LNCAP (cell line): ENCODE measurements at regions not wholly inside any gene's neighbourhood (a gene's known extent, or its start where the extent isn't known, plus 50 kb on each side); places are given as distances from the start of the nearest gene placed in this dataset.

ENCODE experiments used
- CTCF ChIP-seq: fragments of 450-650 bp; IDR thresholded peaks from 2 replicates; pipeline ENCODE4 v1.5.1; 2017; ENCODE audit warnings: mild to moderate bottlenecking

GRCh38 chr7:10245406-10245805 lies 728.3 kb upstream of the PHF14 start:
- TF ChIP-seq CTCF: no peak

GRCh38 chr7:10257438-10257837 lies 716.2 kb upstream of the PHF14 start:
- TF ChIP-seq CTCF: no peak

- TF ChIP-seq CTCF: no peak
Observed at GRCh38 chr7:10266976-10267375, 706.7 kb upstream of the PHF14 start.

GRCh38 chr7:10268034-10268433 lies 705.6 kb upstream of the PHF14 start:
- no peak for TF ChIP-seq CTCF

- no peak for TF ChIP-seq CTCF
Observed at GRCh38 chr7:10282909-10283308, 690.8 kb upstream of the PHF14 start.

GRCh38 chr7:10284001-10284400 lies 689.7 kb upstream of the PHF14 start:
- no peak for TF ChIP-seq CTCF

- no peak for TF ChIP-seq CTCF
Observed at GRCh38 chr7:10299384-10299783, 674.3 kb upstream of the PHF14 start.

GRCh38 chr7:10300577-10300976 lies 673.1 kb upstream of the PHF14 start:
- TF ChIP-seq CTCF: no peak
